ENCODE measurements at regions not wholly inside any gene's neighbourhood (a gene's known extent, or its start where the extent isn't known, plus 50 kb on each side); places are given as distances from the start of the nearest gene placed in this dataset.

GRCh38 chr18:64419156-64419555 lies 270.3 kb upstream of the LINC00305 start:
- WGBS, result 92% methylated on average over 2 of the region's 2 CpGs
- no peak for DNase-seq (ENCODE audit: low read depth in 6 of 9, low spot score in 9 of 9)
- Histone ChIP-seq H3K27ac (ENCODE audit: low read depth in 1 of 2, low read length in 1 of 2) (no peak overlapping the region), H3K27me3 (ENCODE audit: control insufficient read depth in 2 of 2, insufficient read depth in 1 of 2, low read length in 1 of 2) (no peaks in the 10 kb centered on the region), H3K9me3 (ENCODE audit: control insufficient read depth in 2 of 2, insufficient read depth in 1 of 2, low read length in 1 of 2) (no peaks in the 10 kb centered on the region), H3K4me1 (ENCODE audit: control insufficient read depth in 2 of 2, insufficient read depth in 2 of 2, low read length in 2 of 2) (no peaks in the 10 kb centered on the region), H3K4me3 (ENCODE audit: low read length in 2 of 2) (no peak overlapping the region), H3K36me3 (ENCODE audit: control insufficient read depth in 2 of 2, insufficient read depth in 2 of 2, low read length in 1 of 2) (no peaks in the 10 kb centered on the region)

- H3K27me3 ChIP-seq (ENCODE audit: control insufficient read depth in 2 of 2, insufficient read depth in 1 of 2, low read length in 1 of 2), result no peaks in the 10 kb centered on the region
- no peak for DNase-seq (ENCODE audit: low read depth in 6 of 9, low spot score in 9 of 9)
These were observed 268.1 kb upstream of the LINC00305 start for GRCh38 chr18:64416990-64417389.

GRCh38 chr18:64415218-64415617 lies 266.3 kb upstream of the LINC00305 start:
- no peak overlapping the region for H3K4me3 ChIP-seq (ENCODE audit: low read length in 2 of 2)
- WGBS, result 89% methylated on average over 2 of the region's 2 CpGs
- no peaks in the 10 kb centered on the region for H3K27me3 ChIP-seq (ENCODE audit: control insufficient read depth in 2 of 2, insufficient read depth in 1 of 2, low read length in 1 of 2)
- no peak for DNase-seq (ENCODE audit: low read depth in 6 of 9, low spot score in 9 of 9)
- H3K4me1 ChIP-seq (ENCODE audit: control insufficient read depth in 2 of 2, insufficient read depth in 2 of 2, low read length in 2 of 2), result no peaks in the 10 kb centered on the region
- H3K36me3 ChIP-seq (ENCODE audit: control insufficient read depth in 2 of 2, insufficient read depth in 2 of 2, low read length in 1 of 2), result no peaks in the 10 kb centered on the region
- H3K27ac ChIP-seq (ENCODE audit: low read depth in 1 of 2, low read length in 1 of 2), result no peak overlapping the region
- no peaks in the 10 kb centered on the region for H3K9me3 ChIP-seq (ENCODE audit: control insufficient read depth in 2 of 2, insufficient read depth in 1 of 2, low read length in 1 of 2)

More at GRCh38 chr18:64416990-64417389, 268.1 kb upstream of the LINC00305 start:
- Histone ChIP-seq H3K9me3 (ENCODE audit: control insufficient read depth in 2 of 2, insufficient read depth in 1 of 2, low read length in 1 of 2) (no peaks in the 10 kb centered on the region), H3K4me3 (ENCODE audit: low read length in 2 of 2) (no peak overlapping the region), H3K27ac (ENCODE audit: low read depth in 1 of 2, low read length in 1 of 2) (no peak overlapping the region), H3K36me3 (ENCODE audit: control insufficient read depth in 2 of 2, insufficient read depth in 2 of 2, low read length in 1 of 2) (no peaks in the 10 kb centered on the region), H3K4me1 (ENCODE audit: control insufficient read depth in 2 of 2, insufficient read depth in 2 of 2, low read length in 2 of 2) (no peaks in the 10 kb centered on the region)
- WGBS, result 87% methylated on average over 1 of the region's 1 CpG

GRCh38 chr18:64410685-64411084 lies 261.8 kb upstream of the LINC00305 start:
- Histone ChIP-seq H3K36me3 (ENCODE audit: control insufficient read depth in 2 of 2, insufficient read depth in 2 of 2, low read length in 1 of 2) (no peaks in the 10 kb centered on the region), H3K4me3 (ENCODE audit: low read length in 2 of 2) (no peak overlapping the region), H3K27ac (ENCODE audit: low read depth in 1 of 2, low read length in 1 of 2) (no peak overlapping the region), H3K9me3 (ENCODE audit: control insufficient read depth in 2 of 2, insufficient read depth in 1 of 2, low read length in 1 of 2) (no peaks in the 10 kb centered on the region), H3K27me3 (ENCODE audit: control insufficient read depth in 2 of 2, insufficient read depth in 1 of 2, low read length in 1 of 2) (no peaks in the 10 kb centered on the region), H3K4me1 (ENCODE audit: control insufficient read depth in 2 of 2, insufficient read depth in 2 of 2, low read length in 2 of 2) (no peaks in the 10 kb centered on the region)
- no peak for DNase-seq (ENCODE audit: low read depth in 6 of 9, low spot score in 9 of 9)
- WGBS, result 84% methylated on average over 6 of the region's 6 CpGs

- no peaks in the 10 kb centered on the region for H3K27me3 ChIP-seq (ENCODE audit: control insufficient read depth in 2 of 2, insufficient read depth in 1 of 2, low read length in 1 of 2)
- H3K27ac ChIP-seq (ENCODE audit: low read depth in 1 of 2, low read length in 1 of 2), result no peak overlapping the region
- H3K9me3 ChIP-seq (ENCODE audit: control insufficient read depth in 2 of 2, insufficient read depth in 1 of 2, low read length in 1 of 2), result no peaks in the 10 kb centered on the region
- peak in 2 of 9 donors; percentile 4 to 27 for DNase-seq (ENCODE audit: low read depth in 6 of 9, low spot score in 9 of 9)
- no peaks in the 10 kb centered on the region for H3K4me1 ChIP-seq (ENCODE audit: control insufficient read depth in 2 of 2, insufficient read depth in 2 of 2, low read length in 2 of 2)
- no peaks in the 10 kb centered on the region for H3K36me3 ChIP-seq (ENCODE audit: control insufficient read depth in 2 of 2, insufficient read depth in 2 of 2, low read length in 1 of 2)
- no peak overlapping the region for H3K4me3 ChIP-seq (ENCODE audit: low read length in 2 of 2)
These were observed 260.6 kb upstream of the LINC00305 start for GRCh38 chr18:64409511-64409910.

- Histone ChIP-seq H3K36me3 (ENCODE audit: control insufficient read depth in 2 of 2, insufficient read depth in 2 of 2, low read length in 1 of 2) (no peaks in the 10 kb centered on the region), H3K27me3 (ENCODE audit: control insufficient read depth in 2 of 2, insufficient read depth in 1 of 2, low read length in 1 of 2) (no peaks in the 10 kb centered on the region), H3K4me1 (ENCODE audit: control insufficient read depth in 2 of 2, insufficient read depth in 2 of 2, low read length in 2 of 2) (no peaks in the 10 kb centered on the region), H3K27ac (ENCODE audit: low read depth in 1 of 2, low read length in 1 of 2) (no peak overlapping the region), H3K9me3 (ENCODE audit: control insufficient read depth in 2 of 2, insufficient read depth in 1 of 2, low read length in 1 of 2) (no peaks in the 10 kb centered on the region), H3K4me3 (ENCODE audit: low read length in 2 of 2) (no peak overlapping the region)
- DNase-seq (ENCODE audit: low read depth in 6 of 9, low spot score in 9 of 9), result no peak
- 91% methylated on average over 2 of the region's 2 CpGs for WGBS
These were observed 258.7 kb upstream of the LINC00305 start for GRCh38 chr18:64407606-64408005.

GRCh38 chr18:64405161-64405560 lies 256.3 kb upstream of the LINC00305 start:
- Histone ChIP-seq H3K36me3 (ENCODE audit: control insufficient read depth in 2 of 2, insufficient read depth in 2 of 2, low read length in 1 of 2) (no peaks in the 10 kb centered on the region), H3K4me3 (ENCODE audit: low read length in 2 of 2) (no peak overlapping the region), H3K27ac (ENCODE audit: low read depth in 1 of 2, low read length in 1 of 2) (no peak overlapping the region), H3K27me3 (ENCODE audit: control insufficient read depth in 2 of 2, insufficient read depth in 1 of 2, low read length in 1 of 2) (no peaks in the 10 kb centered on the region), H3K9me3 (ENCODE audit: control insufficient read depth in 2 of 2, insufficient read depth in 1 of 2, low read length in 1 of 2) (no peaks in the 10 kb centered on the region), H3K4me1 (ENCODE audit: control insufficient read depth in 2 of 2, insufficient read depth in 2 of 2, low read length in 2 of 2) (no peaks in the 10 kb centered on the region)
- WGBS, result 94% methylated on average over 4 of the region's 4 CpGs
- DNase-seq (ENCODE audit: low read depth in 6 of 9, low spot score in 9 of 9), result no peak

GRCh38 chr18:64403784-64404503 lies 255.1 kb upstream of the LINC00305 start:
- Histone ChIP-seq H3K36me3 (ENCODE audit: control insufficient read depth in 2 of 2, insufficient read depth in 2 of 2, low read length in 1 of 2) (no peaks in the 10 kb centered on the region), H3K4me3 (ENCODE audit: low read length in 2 of 2) (no peak overlapping the region), H3K4me1 (ENCODE audit: control insufficient read depth in 2 of 2, insufficient read depth in 2 of 2, low read length in 2 of 2) (no peaks in the 10 kb centered on the region), H3K9me3 (ENCODE audit: control insufficient read depth in 2 of 2, insufficient read depth in 1 of 2, low read length in 1 of 2) (no peaks in the 10 kb centered on the region), H3K27me3 (ENCODE audit: control insufficient read depth in 2 of 2, insufficient read depth in 1 of 2, low read length in 1 of 2) (no peaks in the 10 kb centered on the region), H3K27ac (ENCODE audit: low read depth in 1 of 2, low read length in 1 of 2) (no peak overlapping the region)
- peak in 1 of 9 donors; percentile 3 for DNase-seq (ENCODE audit: low read depth in 6 of 9, low spot score in 9 of 9)
- WGBS, result 80% methylated on average over 2 of the region's 2 CpGs

GRCh38 chr18:64402636-64403035 lies 253.7 kb upstream of the LINC00305 start:
- Histone ChIP-seq H3K4me1 (ENCODE audit: control insufficient read depth in 2 of 2, insufficient read depth in 2 of 2, low read length in 2 of 2) (no peaks in the 10 kb centered on the region), H3K4me3 (ENCODE audit: low read length in 2 of 2) (no peak overlapping the region), H3K27ac (ENCODE audit: low read depth in 1 of 2, low read length in 1 of 2) (no peak overlapping the region), H3K9me3 (ENCODE audit: control insufficient read depth in 2 of 2, insufficient read depth in 1 of 2, low read length in 1 of 2) (no peaks in the 10 kb centered on the region), H3K27me3 (ENCODE audit: control insufficient read depth in 2 of 2, insufficient read depth in 1 of 2, low read length in 1 of 2) (no peaks in the 10 kb centered on the region), H3K36me3 (ENCODE audit: control insufficient read depth in 2 of 2, insufficient read depth in 2 of 2, low read length in 1 of 2) (no peaks in the 10 kb centered on the region)
- WGBS, result 82% methylated on average over 1 of the region's 1 CpG
- no peak for DNase-seq (ENCODE audit: low read depth in 6 of 9, low spot score in 9 of 9)
